HG02759 (cell line): ENCODE measurements at regions not wholly inside any gene's neighbourhood (a gene's known extent, or its start where the extent isn't known, plus 50 kb on each side); places are given as distances from the start of the nearest gene placed in this dataset.
"Not testable (repeated sequence)": the region's sequence is repeated elsewhere in the genome, so short reads cannot be mapped to it uniquely, and the experiment has no call there.

ENCODE experiments used
- ATAC-seq: cut with Tn5 transposase; IDR thresholded peaks from one replicate; pipeline ENCODE4 v1.9.1; 2021; ENCODE audit warnings: mild to moderate bottlenecking, moderate library complexity; ENCODE audit not compliant: unreplicated experiment

GRCh38 chr22:23466351-23466750 lies 113.7 kb downstream of the IGLL1 start:
- no peak for ATAC-seq

- not testable (repeated sequence) for ATAC-seq
Observed at GRCh38 chr22:23464796-23465195, 115.3 kb downstream of the IGLL1 start.

GRCh38 chr22:23460517-23461031 lies 119.5 kb downstream of the IGLL1 start:
- ATAC-seq, result not testable (repeated sequence)

- ATAC-seq, result not testable (repeated sequence)
Observed at GRCh38 chr22:23459645-23460516, 120.2 kb downstream of the IGLL1 start.

- no peak for ATAC-seq
Observed at GRCh38 chr22:23458663-23459541, 121.2 kb downstream of the IGLL1 start.

GRCh38 chr22:23457380-23457985 lies 122.6 kb downstream of the IGLL1 start:
- ATAC-seq, result no peak

- not testable (repeated sequence) for ATAC-seq
Observed at GRCh38 chr22:23456666-23457379, 123.3 kb downstream of the IGLL1 start.

GRCh38 chr22:23454345-23454744 lies 125.7 kb downstream of the IGLL1 start:
- not testable (repeated sequence) for ATAC-seq

GRCh38 chr22:23453277-23453676 lies 126.8 kb downstream of the IGLL1 start:
- ATAC-seq, result no peak

GRCh38 chr22:23452231-23453010 lies 127.7 kb downstream of the IGLL1 start:
- no peak for ATAC-seq

- ATAC-seq, result not testable (repeated sequence)
Observed at GRCh38 chr22:23451452-23452230, 128.4 kb downstream of the IGLL1 start.

GRCh38 chr22:23450821-23451220 lies 129.3 kb downstream of the IGLL1 start:
- not testable (repeated sequence) for ATAC-seq

GRCh38 chr22:23450434-23450795 lies 129.7 kb downstream of the IGLL1 start:
- no peak for ATAC-seq

GRCh38 chr22:23449748-23450433 lies 130.2 kb downstream of the IGLL1 start:
- not testable (repeated sequence) for ATAC-seq

GRCh38 chr22:23448499-23449288 lies 131.4 kb downstream of the IGLL1 start:
- not testable (repeated sequence) for ATAC-seq

GRCh38 chr22:23446796-23447350 lies 133.2 kb downstream of the IGLL1 start:
- ATAC-seq, result no peak

- not testable (repeated sequence) for ATAC-seq
Observed at GRCh38 chr22:23446194-23446593, 133.9 kb downstream of the IGLL1 start.
